Left lobe of liver (tissue), 2 donors: ENCODE measurements at regions not wholly inside any gene's neighbourhood (a gene's known extent, or its start where the extent isn't known, plus 50 kb on each side); places are given as distances from the start of the nearest gene placed in this dataset.
"Not testable (repeated sequence)": the region's sequence is repeated elsewhere in the genome, so short reads cannot be mapped to it uniquely, and the experiment has no call there.

Experiments
- ATAC-seq: fragments of 200-7000 bp; cut with Tn5 transposase; one replicate; pipeline ENCODE4 v1.9.1; 2020; ENCODE audit warnings: mild to moderate bottlenecking, moderate library complexity
- DNase-seq: peaks from one replicate; pipeline ENCODE4 v3.0.0-alpha.2; 2020; ENCODE audit warnings: low spot score
- donor health status: DM: no; HTN: no; CAD: no; lungs with moderate emphysema.
- donor health status: DM: no; HTN: yes; CAD: no.

DNA sequence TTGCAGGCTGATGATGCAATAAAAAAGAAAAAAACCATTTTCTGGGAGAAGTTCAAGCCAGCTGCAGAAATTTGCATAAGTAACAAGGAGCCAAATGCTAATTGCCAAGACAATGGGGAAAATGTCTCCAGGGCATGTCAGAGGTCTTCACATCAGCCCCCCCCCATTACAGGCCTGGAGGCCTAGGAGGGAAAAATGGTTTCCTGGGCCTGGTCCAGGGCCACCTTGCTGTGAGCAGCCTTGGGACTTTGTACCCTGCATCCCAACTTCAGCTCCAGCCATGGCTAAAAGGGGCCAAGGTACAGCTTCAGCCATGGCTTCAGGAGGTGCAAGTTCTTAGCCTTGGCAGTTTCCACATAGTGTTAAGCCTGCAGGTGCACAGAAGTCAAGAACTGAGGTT is 160.0 kb upstream of the IRS4 start:
- ATAC-seq, DNase-seq: not testable (repeated sequence)

DNA sequence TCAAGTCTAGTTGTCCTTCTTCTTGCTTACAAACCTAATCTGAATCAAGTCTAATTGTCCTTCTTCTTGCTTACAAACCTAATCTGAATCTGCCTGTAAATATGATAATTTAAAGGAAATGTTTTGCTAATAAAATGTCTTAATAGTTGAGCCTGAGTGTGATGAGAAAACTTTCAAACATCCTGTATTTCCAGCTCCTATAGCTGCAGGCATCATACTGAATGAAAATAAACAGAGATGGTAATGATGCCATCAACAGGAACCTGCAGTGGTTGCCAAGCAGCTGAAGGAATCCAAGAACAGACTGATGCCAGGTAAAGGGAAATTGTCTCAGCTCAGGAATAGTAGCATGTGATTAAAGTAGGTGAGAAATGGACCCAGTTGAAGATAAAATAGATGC is 156.1 kb upstream of the IRS4 start:
- no peak for DNase-seq
- no peak for ATAC-seq

- DNase-seq (no peak), ATAC-seq (no peak)
Measured at GRCh38 chrX:108875548-108875947, 139.2 kb upstream of the IRS4 start.

DNA sequence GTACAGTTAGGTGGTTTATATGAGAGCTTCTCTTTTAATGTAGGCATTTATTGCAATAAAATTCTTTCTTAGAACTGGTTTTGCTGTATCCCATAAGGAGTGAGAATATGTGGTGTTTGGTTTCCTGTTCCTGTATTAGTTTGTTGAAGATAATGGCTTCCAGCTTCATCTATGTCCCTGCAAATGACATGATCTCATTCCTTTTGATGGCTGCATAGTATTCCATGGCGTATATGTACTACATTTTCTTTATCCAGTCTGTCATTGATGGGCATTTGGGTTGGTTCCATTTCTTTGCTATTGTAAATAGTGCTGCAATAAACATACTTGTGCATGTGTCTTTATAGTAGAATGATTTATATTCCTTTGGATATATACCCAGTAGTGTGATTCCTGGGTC is 106.7 kb upstream of the IRS4 start:
- not testable (repeated sequence) for ATAC-seq, DNase-seq

DNA sequence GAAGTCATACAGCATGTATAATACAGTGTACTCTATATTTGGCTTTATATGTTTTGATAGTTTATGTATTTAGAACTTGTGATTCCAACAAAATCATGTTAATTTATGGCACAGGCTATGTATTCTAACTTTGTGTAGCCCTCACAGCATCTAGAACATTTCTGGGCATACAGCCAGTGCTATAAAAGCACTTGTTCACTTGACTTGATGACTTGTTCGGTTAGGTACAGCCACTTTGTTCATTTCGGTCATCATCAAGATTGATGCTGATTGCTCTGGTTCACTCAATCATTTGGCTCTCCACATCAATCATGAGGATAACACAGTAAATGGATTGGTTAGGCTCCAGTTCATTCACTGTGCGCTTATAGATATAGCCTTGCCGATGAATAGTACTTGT is 97.6 kb upstream of the IRS4 start:
- DNase-seq (no peak), ATAC-seq (no peak)

GRCh38 chrX:108811891-108812290 is 75.5 kb upstream of the IRS4 start:
- DNase-seq: no peak
- no peak for ATAC-seq

GRCh38 chrX:108795240-108795639 is 58.9 kb upstream of the IRS4 start:
- ATAC-seq: no peak

More at GRCh38 chrX:108795240-108795639, 58.9 kb upstream of the IRS4 start:
- DNase-seq: no peak
